Left forelimb (tissue), 1 donor: ENCODE measurements at regions not wholly inside any gene's neighbourhood (a gene's known extent, or its start where the extent isn't known, plus 50 kb on each side); places are given as distances from the start of the nearest gene placed in this dataset.

Experiments
- DNase-seq: peaks from one replicate; pipeline ENCODE4 v3.0.0-alpha.2; 2018; ENCODE audit warnings: low spot score

GRCh38 chr14:65281991-65282895, 130.3 kb upstream of the FUT8 start:
- DNase-seq = no peak

- no peak for DNase-seq
These were observed 129.7 kb upstream of the FUT8 start for GRCh38 chr14:65282896-65283253.

- no peak for DNase-seq
These were observed 126.1 kb upstream of the FUT8 start for GRCh38 chr14:65286443-65286842.

- no peak for DNase-seq
These were observed 125.0 kb upstream of the FUT8 start for GRCh38 chr14:65287264-65288131.

- no peak for DNase-seq
These were observed 121.7 kb upstream of the FUT8 start for GRCh38 chr14:65290830-65291229.

- no peak for DNase-seq
These were observed 121.0 kb upstream of the FUT8 start for GRCh38 chr14:65291531-65291930.

- DNase-seq = no peak
These were observed 117.7 kb upstream of the FUT8 start for GRCh38 chr14:65294816-65295215.

- DNase-seq = no peak
These were observed 116.1 kb upstream of the FUT8 start for GRCh38 chr14:65296402-65296801.

- DNase-seq = no peak
These were observed 115.7 kb upstream of the FUT8 start for GRCh38 chr14:65296876-65297275.

- DNase-seq = no peak
These were observed 114.8 kb upstream of the FUT8 start for GRCh38 chr14:65297744-65298143.

- DNase-seq = no peak
These were observed 112.7 kb upstream of the FUT8 start for GRCh38 chr14:65299826-65300225.

- DNase-seq = no peak
These were observed 110.5 kb upstream of the FUT8 start for GRCh38 chr14:65301862-65302539.

- no peak for DNase-seq
These were observed 109.8 kb upstream of the FUT8 start for GRCh38 chr14:65302571-65303189.

- no peak for DNase-seq
These were observed 109.2 kb upstream of the FUT8 start for GRCh38 chr14:65303190-65303898.

- no peak for DNase-seq
These were observed 108.7 kb upstream of the FUT8 start for GRCh38 chr14:65303899-65304222.

- no peak for DNase-seq
These were observed 108.3 kb upstream of the FUT8 start for GRCh38 chr14:65304239-65304638.

GRCh38 chr14:65304963-65305362, 107.6 kb upstream of the FUT8 start:
- no peak for DNase-seq

GRCh38 chr14:65308536-65308935, 104.0 kb upstream of the FUT8 start:
- no peak for DNase-seq

GRCh38 chr14:65310568-65310967, 102.0 kb upstream of the FUT8 start:
- DNase-seq = no peak

GRCh38 chr14:65312859-65313258, 99.7 kb upstream of the FUT8 start:
- no peak for DNase-seq

GRCh38 chr14:65318636-65319506, 93.7 kb upstream of the FUT8 start:
- DNase-seq = no peak
